ENCODE measurements at regions not wholly inside any gene's neighbourhood (a gene's known extent, or its start where the extent isn't known, plus 50 kb on each side); places are given as distances from the start of the nearest gene placed in this dataset.

GRCh38 chr2:204114295-204115136 lies 178.0 kb downstream of the ICOS start:
- no peaks in the 10 kb centered on the region for H3K9me3 Mint-ChIP-seq
- peak overlapping the region in 6 of 8 donors; percentile 21 to 57 (median 30) for H3K4me3 Mint-ChIP-seq
- no peaks in the 10 kb centered on the region for H3K27me3 Mint-ChIP-seq
- Histone ChIP-seq H3K27me3 (ENCODE audit: insufficient read depth, low read length) (no peaks in the 10 kb centered on the region), H3K4me3 (ENCODE audit: low read length in 2 of 2) (no peak overlapping the region), H3K27ac (ENCODE audit: low read depth, low read length) (no peak overlapping the region), H3K9me3 (ENCODE audit: control insufficient read depth in 1 of 2, low read length in 2 of 2) (no peaks in the 10 kb centered on the region), H3K36me3 (ENCODE audit: insufficient read depth, low read length) (no peaks in the 10 kb centered on the region), H3K4me1 (ENCODE audit: insufficient read depth, low read length) (peaks cover 36% of the 10 kb centered on the region)
- intact Hi-C loops (cut with micrococcal nuclease), result no loop called here
- H3K4me1 Mint-ChIP-seq, result peaks cover 32 to 54% (median 39%) of the 10 kb centered on the region in 4 donors
- peak in 1 of 5 donors; percentile 14 for DNase-seq
- peak overlapping the region in 4 of 7 donors; percentile 3 to 42 (median 14) for H3K27ac Mint-ChIP-seq
- H3K36me3 Mint-ChIP-seq, result no peaks in the 10 kb centered on the region
- CTCF ChIA-PET (ENCODE audit: partially characterized antibody), result interaction anchor here (11.2 kb wide), 1 partner anchor 63 kb away, joined by 187 read pairs; no protein-coding TSS in a partner anchor
- POLR2A ChIA-PET (ENCODE audit: partially characterized antibody), result no interaction called here

- peak overlapping the region in 2 of 7 donors; percentile 8 to 12 for H3K27ac Mint-ChIP-seq
- ChIA-PET CTCF (ENCODE audit: partially characterized antibody) (no interaction called here), POLR2A (ENCODE audit: partially characterized antibody) (no interaction called here)
- no peak for DNase-seq
- no peaks in the 10 kb centered on the region for H3K36me3 ChIP-seq (ENCODE audit: insufficient read depth, low read length)
- H3K9me3 ChIP-seq (ENCODE audit: control insufficient read depth in 1 of 2, low read length in 2 of 2), result no peaks in the 10 kb centered on the region
- H3K27ac ChIP-seq (ENCODE audit: low read depth, low read length), result no peak overlapping the region
- no peaks in the 10 kb centered on the region for H3K9me3 Mint-ChIP-seq
- H3K4me1 Mint-ChIP-seq, result peaks cover 24 to 45% (median 30%) of the 10 kb centered on the region in 4 donors
- H3K4me3 ChIP-seq (ENCODE audit: low read length in 2 of 2), result no peak overlapping the region
- no peaks in the 10 kb centered on the region for H3K36me3 Mint-ChIP-seq
- intact Hi-C loops (cut with micrococcal nuclease), result no loop called here
- H3K27me3 Mint-ChIP-seq, result no peaks in the 10 kb centered on the region
- H3K4me3 Mint-ChIP-seq, result peak overlapping the region in 2 of 8 donors; percentile 29
- H3K27me3 ChIP-seq (ENCODE audit: insufficient read depth, low read length), result no peaks in the 10 kb centered on the region
- peaks cover 28% of the 10 kb centered on the region for H3K4me1 ChIP-seq (ENCODE audit: insufficient read depth, low read length)
These were observed 178.8 kb downstream of the ICOS start for GRCh38 chr2:204115137-204116056.

- H3K4me1 ChIP-seq (ENCODE audit: insufficient read depth, low read length), result peaks cover 19% of the 10 kb centered on the region
- no peaks in the 10 kb centered on the region for H3K36me3 Mint-ChIP-seq
- no peaks in the 10 kb centered on the region for H3K27me3 ChIP-seq (ENCODE audit: insufficient read depth, low read length)
- DNase-seq, result no peak
- no peak overlapping the region for H3K27ac Mint-ChIP-seq
- H3K27ac ChIP-seq (ENCODE audit: low read depth, low read length), result no peak overlapping the region
- H3K4me1 Mint-ChIP-seq, result peaks cover 17 to 36% (median 22%) of the 10 kb centered on the region in 4 donors
- intact Hi-C loops (cut with micrococcal nuclease), result no loop called here
- H3K4me3 ChIP-seq (ENCODE audit: low read length in 2 of 2), result no peak overlapping the region
- ChIA-PET CTCF (ENCODE audit: partially characterized antibody) (interaction anchor here (2.2 kb wide), 1 partner anchor 24 kb away, joined by 6 read pairs; no protein-coding TSS in a partner anchor), POLR2A (ENCODE audit: partially characterized antibody) (no interaction called here)
- no peak overlapping the region for H3K4me3 Mint-ChIP-seq
- no peaks in the 10 kb centered on the region for H3K27me3 Mint-ChIP-seq
- H3K9me3 ChIP-seq (ENCODE audit: control insufficient read depth in 1 of 2, low read length in 2 of 2), result no peaks in the 10 kb centered on the region
- H3K9me3 Mint-ChIP-seq, result no peaks in the 10 kb centered on the region
- H3K36me3 ChIP-seq (ENCODE audit: insufficient read depth, low read length), result no peaks in the 10 kb centered on the region
These were observed 179.7 kb downstream of the ICOS start for GRCh38 chr2:204116159-204116792.

GRCh38 chr2:204122425-204122824 lies 185.9 kb downstream of the ICOS start:
- intact Hi-C loops (cut with micrococcal nuclease), result no loop called here
- Mint-ChIP-seq H3K27me3 (peaks cover 5 to 9% of the 10 kb centered on the region in 2 donors), H3K36me3 (no peaks in the 10 kb centered on the region), H3K9me3 (no peaks in the 10 kb centered on the region), H3K4me3 (no peak overlapping the region), H3K27ac (no peak overlapping the region), H3K4me1 (no peaks in the 10 kb centered on the region)
- DNase-seq, result no peak
- Histone ChIP-seq H3K4me1 (ENCODE audit: insufficient read depth, low read length) (no peaks in the 10 kb centered on the region), H3K27ac (ENCODE audit: low read depth, low read length) (no peak overlapping the region), H3K9me3 (ENCODE audit: control insufficient read depth in 1 of 2, low read length in 2 of 2) (no peaks in the 10 kb centered on the region), H3K4me3 (ENCODE audit: low read length in 2 of 2) (no peak overlapping the region), H3K27me3 (ENCODE audit: insufficient read depth, low read length) (no peaks in the 10 kb centered on the region), H3K36me3 (ENCODE audit: insufficient read depth, low read length) (no peaks in the 10 kb centered on the region)
- ChIA-PET POLR2A (ENCODE audit: partially characterized antibody) (no interaction called here), CTCF (ENCODE audit: partially characterized antibody) (interaction anchor here (1.1 kb wide), 1 partner anchor 55 kb away, joined by 3 read pairs; no protein-coding TSS in a partner anchor)

- Mint-ChIP-seq H3K4me1 (no peaks in the 10 kb centered on the region), H3K27me3 (peaks cover 5 to 12% of the 10 kb centered on the region in 2 donors), H3K36me3 (no peaks in the 10 kb centered on the region), H3K27ac (no peak overlapping the region), H3K9me3 (no peaks in the 10 kb centered on the region), H3K4me3 (no peak overlapping the region)
- intact Hi-C loops (cut with micrococcal nuclease), result no loop called here
- Histone ChIP-seq H3K36me3 (ENCODE audit: insufficient read depth, low read length) (no peaks in the 10 kb centered on the region), H3K4me1 (ENCODE audit: insufficient read depth, low read length) (no peaks in the 10 kb centered on the region), H3K27ac (ENCODE audit: low read depth, low read length) (no peak overlapping the region), H3K9me3 (ENCODE audit: control insufficient read depth in 1 of 2, low read length in 2 of 2) (no peaks in the 10 kb centered on the region), H3K4me3 (ENCODE audit: low read length in 2 of 2) (no peak overlapping the region), H3K27me3 (ENCODE audit: insufficient read depth, low read length) (no peaks in the 10 kb centered on the region)
- no peak for DNase-seq
- POLR2A ChIA-PET (ENCODE audit: partially characterized antibody), result no interaction called here
- CTCF ChIA-PET (ENCODE audit: partially characterized antibody), result no interaction called here
These were observed 187.7 kb downstream of the ICOS start for GRCh38 chr2:204124140-204124750.

GRCh38 chr2:204126705-204127104 lies 190.1 kb downstream of the ICOS start:
- DNase-seq, result no peak
- Histone ChIP-seq H3K4me1 (ENCODE audit: insufficient read depth, low read length) (no peaks in the 10 kb centered on the region), H3K27me3 (ENCODE audit: insufficient read depth, low read length) (no peaks in the 10 kb centered on the region), H3K36me3 (ENCODE audit: insufficient read depth, low read length) (no peaks in the 10 kb centered on the region), H3K4me3 (ENCODE audit: low read length in 2 of 2) (no peak overlapping the region), H3K27ac (ENCODE audit: low read depth, low read length) (no peak overlapping the region), H3K9me3 (ENCODE audit: control insufficient read depth in 1 of 2, low read length in 2 of 2) (no peaks in the 10 kb centered on the region)
- H3K36me3 Mint-ChIP-seq, result no peaks in the 10 kb centered on the region
- H3K4me3 Mint-ChIP-seq, result no peak overlapping the region
- H3K27me3 Mint-ChIP-seq, result peaks cover 7 to 14% of the 10 kb centered on the region in 2 donors
- ChIA-PET CTCF (ENCODE audit: partially characterized antibody) (interaction anchor here (1.5 kb wide), 1 partner anchor 19 kb away, joined by 4 read pairs; no protein-coding TSS in a partner anchor), POLR2A (ENCODE audit: partially characterized antibody) (no interaction called here)
- intact Hi-C loops (cut with micrococcal nuclease), result no loop called here
- H3K4me1 Mint-ChIP-seq, result no peaks in the 10 kb centered on the region
- H3K27ac Mint-ChIP-seq, result no peak overlapping the region
- H3K9me3 Mint-ChIP-seq, result no peaks in the 10 kb centered on the region

Measured in CD4-positive, alpha-beta memory T cell (primary cell).